WTC11 (cell line): ENCODE measurements at regions not wholly inside any gene's neighbourhood (a gene's known extent, or its start where the extent isn't known, plus 50 kb on each side); places are given as distances from the start of the nearest gene placed in this dataset.

Experiments
- TF ChIP-seq, protein P1 (sequence below): fragments of 200-600 bp; IDR thresholded peaks from 2 replicates; pipeline ENCODE4 v1.8.0; 2022; ENCODE audit warnings: antibody characterized with exemption
- TF ChIP-seq, protein P2 (sequence below): sonication (generic); formaldehyde crosslinking; IDR thresholded peaks from 2 replicates; pipeline ENCODE4 v1.8.1; 2022; ENCODE audit warnings: low read depth, missing genetic modification reagents, borderline replicate concordance

DNA sequence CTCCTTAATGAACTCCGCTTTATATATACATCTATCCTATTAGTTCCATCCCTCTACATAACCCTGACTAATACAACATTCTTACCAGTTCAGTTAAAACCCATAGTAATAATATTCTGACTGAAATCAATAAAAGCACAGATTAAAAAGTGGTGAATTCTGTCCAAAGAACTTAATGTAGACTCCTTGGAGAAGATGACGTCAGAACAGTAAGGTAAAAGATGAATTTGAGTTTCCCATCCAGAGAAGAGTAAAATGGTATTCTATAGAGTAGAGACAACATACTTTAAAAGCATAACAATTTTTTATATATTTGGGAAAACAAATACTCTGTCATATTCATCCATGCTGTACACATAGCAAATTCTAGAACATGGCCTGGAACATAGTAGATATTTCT is 418.0 kb upstream of the SYT1 start:
- TF ChIP-seq, protein P1, sequence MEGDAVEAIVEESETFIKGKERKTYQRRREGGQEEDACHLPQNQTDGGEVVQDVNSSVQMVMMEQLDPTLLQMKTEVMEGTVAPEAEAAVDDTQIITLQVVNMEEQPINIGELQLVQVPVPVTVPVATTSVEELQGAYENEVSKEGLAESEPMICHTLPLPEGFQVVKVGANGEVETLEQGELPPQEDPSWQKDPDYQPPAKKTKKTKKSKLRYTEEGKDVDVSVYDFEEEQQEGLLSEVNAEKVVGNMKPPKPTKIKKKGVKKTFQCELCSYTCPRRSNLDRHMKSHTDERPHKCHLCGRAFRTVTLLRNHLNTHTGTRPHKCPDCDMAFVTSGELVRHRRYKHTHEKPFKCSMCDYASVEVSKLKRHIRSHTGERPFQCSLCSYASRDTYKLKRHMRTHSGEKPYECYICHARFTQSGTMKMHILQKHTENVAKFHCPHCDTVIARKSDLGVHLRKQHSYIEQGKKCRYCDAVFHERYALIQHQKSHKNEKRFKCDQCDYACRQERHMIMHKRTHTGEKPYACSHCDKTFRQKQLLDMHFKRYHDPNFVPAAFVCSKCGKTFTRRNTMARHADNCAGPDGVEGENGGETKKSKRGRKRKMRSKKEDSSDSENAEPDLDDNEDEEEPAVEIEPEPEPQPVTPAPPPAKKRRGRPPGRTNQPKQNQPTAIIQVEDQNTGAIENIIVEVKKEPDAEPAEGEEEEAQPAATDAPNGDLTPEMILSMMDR, result no peak
- TF ChIP-seq, protein P2, sequence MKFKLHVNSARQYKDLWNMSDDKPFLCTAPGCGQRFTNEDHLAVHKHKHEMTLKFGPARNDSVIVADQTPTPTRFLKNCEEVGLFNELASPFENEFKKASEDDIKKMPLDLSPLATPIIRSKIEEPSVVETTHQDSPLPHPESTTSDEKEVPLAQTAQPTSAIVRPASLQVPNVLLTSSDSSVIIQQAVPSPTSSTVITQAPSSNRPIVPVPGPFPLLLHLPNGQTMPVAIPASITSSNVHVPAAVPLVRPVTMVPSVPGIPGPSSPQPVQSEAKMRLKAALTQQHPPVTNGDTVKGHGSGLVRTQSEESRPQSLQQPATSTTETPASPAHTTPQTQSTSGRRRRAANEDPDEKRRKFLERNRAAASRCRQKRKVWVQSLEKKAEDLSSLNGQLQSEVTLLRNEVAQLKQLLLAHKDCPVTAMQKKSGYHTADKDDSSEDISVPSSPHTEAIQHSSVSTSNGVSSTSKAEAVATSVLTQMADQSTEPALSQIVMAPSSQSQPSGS, result no peak
